ENCODE measurements at regions not wholly inside any gene's neighbourhood (a gene's known extent, or its start where the extent isn't known, plus 50 kb on each side); places are given as distances from the start of the nearest gene placed in this dataset.

- DNase-seq (ENCODE audit: low spot score), result no peak
Measured at GRCh38 chr1:221913351-221913892, 171.5 kb upstream of the DUSP10 start.

GRCh38 chr1:221912230-221912629 lies 170.3 kb upstream of the DUSP10 start:
- no peak for DNase-seq (ENCODE audit: low spot score)

GRCh38 chr1:221911714-221912113 lies 169.8 kb upstream of the DUSP10 start:
- no peak for DNase-seq (ENCODE audit: low spot score)

- DNase-seq (ENCODE audit: low spot score), result no peak
Measured at GRCh38 chr1:221910222-221910621, 168.3 kb upstream of the DUSP10 start.

GRCh38 chr1:221908573-221908972 lies 166.7 kb upstream of the DUSP10 start:
- no peak for DNase-seq (ENCODE audit: low spot score)

- no peak for DNase-seq (ENCODE audit: low spot score)
Measured at GRCh38 chr1:221907166-221907932, 165.5 kb upstream of the DUSP10 start.

GRCh38 chr1:221905802-221906201 lies 163.9 kb upstream of the DUSP10 start:
- DNase-seq (ENCODE audit: low spot score), result no peak

- DNase-seq (ENCODE audit: low spot score), result no peak
Measured at GRCh38 chr1:221904319-221904718, 162.4 kb upstream of the DUSP10 start.

- DNase-seq (ENCODE audit: low spot score), result no peak
Measured at GRCh38 chr1:221903594-221903993, 161.7 kb upstream of the DUSP10 start.

- DNase-seq (ENCODE audit: low spot score), result no peak
Measured at GRCh38 chr1:221902961-221903360, 161.1 kb upstream of the DUSP10 start.

- DNase-seq (ENCODE audit: low spot score), result no peak
Measured at GRCh38 chr1:221900678-221901077, 158.8 kb upstream of the DUSP10 start.

GRCh38 chr1:221897321-221897721 lies 155.4 kb upstream of the DUSP10 start:
- no peak for DNase-seq (ENCODE audit: low spot score)

- DNase-seq (ENCODE audit: low spot score), result no peak
Measured at GRCh38 chr1:221892301-221892830, 150.5 kb upstream of the DUSP10 start.

- no peak for DNase-seq (ENCODE audit: low spot score)
Measured at GRCh38 chr1:221891708-221892107, 149.8 kb upstream of the DUSP10 start.

- DNase-seq (ENCODE audit: low spot score), result no peak
Measured at GRCh38 chr1:221888801-221889200, 146.9 kb upstream of the DUSP10 start.

GRCh38 chr1:221888218-221888617 lies 146.3 kb upstream of the DUSP10 start:
- no peak for DNase-seq (ENCODE audit: low spot score)

GRCh38 chr1:221887758-221888157 lies 145.9 kb upstream of the DUSP10 start:
- no peak for DNase-seq (ENCODE audit: low spot score)

- DNase-seq (ENCODE audit: low spot score), result no peak
Measured at GRCh38 chr1:221887415-221887746, 145.5 kb upstream of the DUSP10 start.

- DNase-seq (ENCODE audit: low spot score), result no peak
Measured at GRCh38 chr1:221886743-221887414, 145.0 kb upstream of the DUSP10 start.

GRCh38 chr1:221886311-221886710 lies 144.4 kb upstream of the DUSP10 start:
- no peak for DNase-seq (ENCODE audit: low spot score)

GRCh38 chr1:221884821-221885220 lies 142.9 kb upstream of the DUSP10 start:
- DNase-seq (ENCODE audit: low spot score), result no peak

- no peak for DNase-seq (ENCODE audit: low spot score)
Measured at GRCh38 chr1:221881805-221882581, 140.1 kb upstream of the DUSP10 start.
